ENCODE measurements at regions not wholly inside any gene's neighbourhood (a gene's known extent, or its start where the extent isn't known, plus 50 kb on each side); places are given as distances from the start of the nearest gene placed in this dataset.

DNA sequence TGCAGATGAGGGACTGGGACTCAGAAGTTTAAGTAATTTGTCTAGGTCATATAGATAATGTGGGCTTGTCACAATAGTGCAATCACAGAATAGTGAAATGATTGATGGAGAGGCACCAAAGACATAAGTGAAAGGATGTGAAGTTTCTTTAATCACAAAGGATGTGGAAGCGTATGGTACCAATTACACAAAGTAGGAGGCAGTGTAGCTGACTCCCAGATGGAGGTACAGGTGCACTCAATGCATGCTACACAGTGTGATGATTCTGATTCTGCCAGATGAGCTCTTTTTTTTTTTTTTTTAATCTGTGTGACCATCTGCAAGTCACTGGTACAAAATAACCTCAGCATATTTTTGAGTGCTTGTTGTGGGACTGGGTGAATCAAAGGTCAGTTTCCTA is 411.3 kb downstream of the SPRY1 start:
- no peak for DNase-seq (ENCODE audit: low read depth)

- no peak for DNase-seq (ENCODE audit: low read depth)
Measured at GRCh38 chr4:123809864-123810263, 413.3 kb downstream of the SPRY1 start.

DNA sequence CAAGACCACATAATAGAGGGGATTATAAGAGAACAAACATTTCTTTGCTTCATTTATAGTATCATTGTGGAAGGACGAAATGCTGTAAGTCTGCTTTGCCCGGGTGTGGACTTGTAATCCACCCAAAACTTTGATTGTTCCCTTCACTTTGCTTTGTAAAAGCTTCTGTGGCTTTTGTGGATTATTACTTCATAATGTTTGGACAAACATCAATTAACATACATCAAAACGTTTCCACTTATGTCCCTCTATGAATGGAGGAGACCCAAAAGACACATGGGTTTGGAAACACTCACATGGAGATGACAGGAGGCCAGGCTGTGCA is 415.4 kb downstream of the SPRY1 start:
- no peak for DNase-seq (ENCODE audit: low read depth)

- no peak for DNase-seq (ENCODE audit: low read depth)
Measured at GRCh38 chr4:123813901-123814300, 417.3 kb downstream of the SPRY1 start.

DNA sequence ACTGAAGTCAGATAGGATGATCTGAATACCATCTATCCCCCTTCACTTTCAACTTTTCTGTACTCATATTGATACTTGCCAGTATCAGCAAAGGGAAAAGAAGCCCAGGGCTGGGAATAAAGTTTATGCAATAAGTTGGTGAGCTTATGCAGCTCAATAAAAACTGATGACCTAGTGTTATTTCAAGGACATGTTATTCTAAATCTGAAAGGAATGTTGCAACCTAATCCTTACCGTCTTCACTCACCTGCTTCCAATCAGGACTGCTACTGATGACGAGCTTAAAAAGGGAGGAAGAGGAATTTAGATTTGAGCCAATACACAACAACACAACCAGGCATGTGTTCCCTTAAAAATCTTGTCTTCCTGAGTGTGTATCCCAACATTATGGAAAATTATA is 419.9 kb downstream of the SPRY1 start:
- no peak for DNase-seq (ENCODE audit: low read depth)

DNA sequence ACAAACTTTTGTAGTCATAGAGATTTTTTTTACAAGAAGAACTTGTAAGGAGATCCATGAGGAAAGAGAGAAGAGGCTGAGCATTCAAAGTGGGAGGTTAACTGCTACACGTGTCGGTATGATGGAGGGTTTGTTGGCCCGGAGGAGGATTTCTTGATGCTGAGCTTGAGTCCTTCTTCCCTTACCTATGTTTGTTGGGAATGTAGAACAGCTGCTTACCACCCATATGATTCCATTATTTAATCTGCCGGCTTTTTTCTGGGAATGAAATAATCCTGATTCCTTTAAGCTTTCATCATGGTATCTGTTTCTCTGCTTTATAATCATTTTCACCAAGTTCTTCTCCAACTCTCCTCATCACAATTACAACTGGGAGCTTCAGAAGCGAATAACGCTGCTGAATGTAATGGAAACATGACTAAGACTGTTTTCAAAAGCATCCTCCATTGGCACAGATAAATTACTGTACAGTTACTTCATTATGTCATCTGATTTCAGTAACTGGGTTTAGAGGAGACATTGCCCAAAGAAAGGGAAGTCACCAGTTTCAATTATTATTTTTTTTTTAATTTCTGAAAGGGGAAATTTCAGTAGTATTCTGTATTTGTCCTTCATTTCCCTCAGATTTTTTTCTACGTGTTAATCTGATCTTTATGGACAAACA is 420.6 kb downstream of the SPRY1 start:
- DNase-seq (ENCODE audit: low read depth) = no peak

DNA sequence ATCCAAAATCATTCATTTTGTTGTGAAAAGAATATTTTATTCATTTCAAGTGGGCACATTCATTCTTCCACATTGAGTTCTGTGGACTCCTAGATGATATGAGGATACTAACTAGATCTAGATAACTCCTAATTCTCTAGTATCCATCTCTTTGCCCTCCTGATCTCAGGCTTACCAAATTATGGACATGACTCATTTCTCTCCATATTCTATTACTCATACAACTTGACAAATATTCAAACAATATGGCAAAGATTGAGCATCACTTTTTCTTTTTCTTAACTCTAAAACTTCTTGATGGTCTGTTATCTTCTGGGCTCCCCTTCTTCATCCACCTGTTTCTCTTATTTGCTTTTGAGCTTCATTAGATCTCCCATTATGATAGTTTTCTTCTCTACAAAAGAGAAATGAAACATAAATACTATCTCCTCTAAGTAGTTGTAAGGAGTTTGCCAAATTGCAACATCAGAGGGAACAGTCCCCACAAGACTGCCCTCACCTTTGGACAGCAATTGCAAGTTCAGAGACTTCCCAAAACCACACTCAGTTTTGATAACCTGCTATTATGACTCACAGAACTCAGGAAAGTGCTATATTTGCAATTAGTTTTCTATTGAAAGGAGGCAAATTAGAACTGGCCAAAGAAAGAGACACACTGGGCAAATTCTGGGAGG is 422.9 kb downstream of the SPRY1 start:
- no peak for DNase-seq (ENCODE audit: low read depth)

GRCh38 chr4:123821861-123822260 is 425.3 kb downstream of the SPRY1 start:
- DNase-seq (ENCODE audit: low read depth) = no peak

DNA sequence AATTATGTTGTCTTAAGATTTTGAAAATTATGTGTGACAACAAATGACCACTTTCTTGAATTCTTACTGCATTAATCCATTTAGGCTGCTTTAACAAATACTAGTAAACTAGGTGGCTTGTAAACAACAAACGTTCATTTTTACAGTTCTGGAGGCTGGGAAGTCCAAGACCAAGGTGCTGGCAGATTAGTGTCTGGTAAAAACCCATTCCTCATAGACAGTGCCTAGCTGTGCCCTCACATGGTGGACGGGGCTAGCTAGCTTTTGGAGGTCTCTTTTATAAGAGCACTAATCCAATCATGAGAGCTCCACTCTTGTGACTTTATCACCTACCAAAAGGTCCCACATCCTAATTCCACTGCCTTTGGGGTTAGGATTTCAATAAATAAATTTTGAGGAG is 425.8 kb downstream of the SPRY1 start:
- no peak for DNase-seq (ENCODE audit: low read depth)

- no peak for DNase-seq (ENCODE audit: low read depth)
Measured at GRCh38 chr4:123823244-123823643, 426.6 kb downstream of the SPRY1 start.

- no peak for DNase-seq (ENCODE audit: low read depth)
Measured at GRCh38 chr4:123824524-123824923, 427.9 kb downstream of the SPRY1 start.

DNA sequence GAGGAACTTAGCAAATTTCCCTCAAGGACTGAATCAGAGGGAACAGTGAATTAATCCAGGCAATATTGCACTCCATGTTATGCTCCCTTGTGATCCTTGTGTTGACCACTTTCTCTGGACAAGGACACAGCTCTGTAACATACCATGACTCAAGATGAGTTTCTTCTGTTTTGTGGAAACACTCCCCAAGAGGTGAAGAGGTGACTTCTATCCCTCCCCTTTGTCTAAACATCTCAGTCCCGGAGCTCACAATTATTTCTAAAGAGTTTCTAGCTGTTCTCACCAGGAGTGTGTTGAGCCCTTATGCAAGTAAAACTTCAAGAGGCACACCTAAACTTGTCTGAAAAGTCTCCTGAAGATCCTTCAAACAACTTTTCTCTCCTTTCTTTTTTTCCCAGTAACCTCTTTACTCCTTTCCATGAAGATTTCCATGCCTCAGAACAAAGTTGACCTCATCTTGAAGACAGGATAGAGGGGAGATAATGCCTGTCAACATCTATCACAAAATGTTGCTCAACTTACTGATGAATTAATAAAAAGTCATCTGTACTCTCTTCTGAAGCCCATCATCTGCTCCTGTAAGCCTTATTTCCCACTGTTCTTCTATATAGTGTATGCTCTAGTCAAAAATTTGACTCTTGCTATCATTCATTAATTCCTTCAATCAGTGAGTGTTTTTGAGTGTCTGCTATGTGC is 429.1 kb downstream of the SPRY1 start:
- peak; percentile 51 for DNase-seq (ENCODE audit: low read depth)

DNA sequence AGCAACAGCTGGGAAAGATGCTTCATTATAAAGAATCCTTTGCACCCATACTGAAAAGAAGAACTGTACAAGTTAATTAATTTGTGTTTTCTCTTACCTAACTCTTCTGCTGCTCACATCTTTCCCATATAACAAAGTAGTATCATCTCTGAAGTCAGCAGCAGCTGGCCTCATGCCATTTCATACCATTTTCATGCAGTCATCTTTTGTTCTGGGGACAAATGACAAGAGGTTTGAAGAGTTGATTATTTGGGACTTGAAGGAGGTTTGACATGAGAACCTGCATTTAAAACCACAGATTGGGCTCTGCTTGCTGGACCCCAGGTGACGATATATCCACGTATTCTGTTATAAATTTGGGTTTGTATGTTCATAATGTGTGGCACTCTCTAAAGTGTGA is 430.3 kb downstream of the SPRY1 start:
- DNase-seq (ENCODE audit: low read depth) = peak; percentile 65

DNA sequence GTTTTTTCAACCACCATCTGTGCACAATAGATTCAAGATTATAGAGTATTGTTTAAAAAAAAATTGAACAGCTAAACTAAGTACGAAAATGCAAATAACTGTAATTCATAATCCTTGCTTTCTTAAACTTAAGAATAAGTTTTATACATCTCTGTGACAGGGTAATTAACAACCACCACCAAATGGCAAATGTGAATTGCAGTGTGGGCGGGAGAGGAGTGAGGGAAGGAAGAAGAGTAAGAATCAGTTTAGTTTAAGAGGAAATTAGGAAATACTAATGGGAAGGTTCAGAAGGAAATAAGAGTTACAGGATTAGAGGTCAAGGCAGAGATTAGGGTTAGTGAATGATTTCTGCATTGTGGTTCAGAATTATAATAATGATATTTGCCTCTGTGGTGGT is 430.9 kb downstream of the SPRY1 start:
- DNase-seq (ENCODE audit: low read depth) = no peak

DNA sequence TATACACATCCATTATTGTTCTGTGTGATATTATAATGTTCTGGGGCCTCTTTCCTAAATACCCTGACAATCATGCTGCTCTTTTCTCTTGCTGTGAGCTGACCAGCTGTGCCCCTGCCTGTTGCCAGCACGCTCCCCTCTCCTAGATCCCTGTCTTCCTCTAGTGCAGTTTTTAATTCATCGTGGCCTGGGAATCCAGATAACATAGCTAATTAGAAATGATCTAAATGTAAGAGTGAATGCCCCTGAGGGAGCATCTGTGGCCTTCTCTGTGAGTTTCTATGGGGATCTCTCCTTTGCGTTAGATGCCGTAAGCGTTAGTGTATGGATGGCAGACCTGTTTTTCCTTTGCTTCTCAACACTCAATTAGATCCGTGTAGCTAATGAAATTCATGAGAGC is 434.3 kb downstream of the SPRY1 start:
- no peak for DNase-seq (ENCODE audit: low read depth)

DNA sequence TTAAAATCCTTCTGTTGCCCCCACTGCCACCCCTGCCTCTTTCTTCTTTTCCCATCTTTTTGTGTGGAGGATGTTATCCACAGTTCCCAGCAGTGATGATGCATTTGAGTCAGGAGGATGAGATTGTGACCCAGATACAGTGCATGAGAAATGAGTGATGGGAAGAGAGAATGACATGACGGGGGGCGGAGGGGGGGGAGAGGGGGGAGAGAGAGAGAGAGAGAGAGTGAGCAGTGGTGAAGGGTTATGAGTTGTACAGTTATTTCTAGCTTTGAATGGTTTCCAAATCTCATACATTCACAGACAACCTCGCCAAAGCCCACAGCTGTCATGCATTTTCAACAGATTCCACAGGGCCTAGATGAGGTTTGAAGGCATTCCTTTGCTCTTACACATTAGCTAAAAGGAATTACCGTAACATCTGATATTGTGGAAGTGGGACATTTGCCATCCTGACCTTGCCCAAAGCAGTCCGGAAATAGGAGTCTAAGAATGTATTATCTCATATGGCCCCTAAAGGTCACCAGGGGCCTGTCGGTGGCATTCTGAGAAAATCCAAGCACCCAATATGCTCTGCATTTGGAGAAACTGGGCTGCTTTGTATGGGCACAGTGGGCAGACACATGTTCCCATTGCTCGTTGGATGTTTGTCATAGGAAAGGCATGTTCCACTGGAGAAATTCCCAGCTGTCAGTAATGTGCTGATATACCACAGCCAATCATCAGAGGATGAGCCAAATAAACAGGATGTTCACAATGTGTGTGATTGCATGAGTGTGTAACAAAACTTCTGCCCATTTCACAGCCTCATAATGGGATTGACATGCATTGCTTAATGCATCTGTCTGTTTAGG is 435.8 kb downstream of the SPRY1 start:
- DNase-seq (ENCODE audit: low read depth) = peak; percentile 99

GRCh38 chr4:123833171-123833643 is 436.6 kb downstream of the SPRY1 start:
- DNase-seq (ENCODE audit: low read depth) = peak; percentile 52

DNA sequence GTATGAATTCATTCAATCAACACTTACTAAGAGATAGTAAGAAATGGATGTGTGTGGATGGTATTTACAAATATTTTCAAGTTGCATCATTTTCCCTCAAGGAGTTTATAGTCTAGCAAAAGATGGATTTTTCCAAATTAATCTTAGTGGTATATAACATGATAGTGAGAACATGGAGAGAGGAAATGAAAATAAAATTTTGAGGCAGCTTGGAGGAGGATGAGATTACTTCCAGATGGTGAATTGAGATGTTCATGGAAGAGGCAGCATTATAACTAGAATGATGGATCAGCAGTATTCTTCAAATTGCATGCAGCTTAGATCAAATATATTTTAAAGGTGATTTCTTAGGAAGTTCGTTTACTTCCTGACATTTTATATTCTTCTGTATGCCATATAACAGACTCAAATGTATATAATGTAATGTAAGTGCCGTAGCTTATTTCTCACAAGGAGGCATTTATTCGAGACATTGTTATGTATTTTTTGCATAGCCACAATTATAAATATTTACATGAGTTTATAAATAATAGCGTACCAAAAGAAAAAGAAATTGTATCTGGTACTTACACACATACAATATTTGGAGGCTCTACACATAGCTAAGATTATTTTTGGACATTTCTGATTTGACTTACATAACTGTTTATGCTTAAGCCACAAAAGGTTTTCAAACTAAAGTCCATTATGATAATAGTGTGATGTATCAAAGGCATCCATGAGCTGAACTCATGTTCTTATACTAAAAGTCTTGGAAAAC is 439.4 kb downstream of the SPRY1 start:
- no peak for DNase-seq (ENCODE audit: low read depth)

DNA sequence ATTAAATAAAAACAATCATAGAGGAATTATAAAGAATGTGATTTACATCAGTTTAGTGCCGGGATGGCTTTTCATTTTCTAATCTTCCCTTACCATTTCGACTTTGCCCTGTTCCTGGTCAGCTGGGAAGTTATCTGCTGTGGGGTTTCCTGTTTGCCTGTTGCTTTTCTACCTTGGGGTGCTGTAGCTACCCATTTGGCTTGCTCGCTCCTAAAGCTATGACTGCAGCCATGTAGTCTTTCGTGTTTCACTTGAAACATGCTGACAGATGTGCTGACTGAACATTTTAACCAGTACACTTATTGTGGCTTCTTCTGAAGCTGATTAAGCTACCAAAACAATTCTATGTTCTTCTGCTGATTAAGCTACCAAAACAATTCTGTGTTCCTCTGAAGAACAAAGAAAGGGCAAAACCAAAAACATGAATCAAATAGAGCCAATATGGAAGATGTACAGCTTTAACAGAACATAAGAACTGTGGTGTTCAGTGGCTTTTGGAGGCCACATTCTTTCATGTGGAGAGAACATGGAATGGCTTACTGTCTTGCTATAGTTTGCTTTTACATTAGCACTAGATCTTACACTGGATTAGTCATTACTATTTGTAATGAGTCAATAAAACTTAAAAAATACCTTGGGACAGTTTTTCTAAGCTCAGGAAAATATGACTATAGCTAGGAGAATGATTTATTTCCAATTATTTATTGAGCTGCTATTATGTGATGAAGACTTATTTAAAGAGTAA is 440.4 kb downstream of the SPRY1 start:
- DNase-seq (ENCODE audit: low read depth) = no peak

DNA sequence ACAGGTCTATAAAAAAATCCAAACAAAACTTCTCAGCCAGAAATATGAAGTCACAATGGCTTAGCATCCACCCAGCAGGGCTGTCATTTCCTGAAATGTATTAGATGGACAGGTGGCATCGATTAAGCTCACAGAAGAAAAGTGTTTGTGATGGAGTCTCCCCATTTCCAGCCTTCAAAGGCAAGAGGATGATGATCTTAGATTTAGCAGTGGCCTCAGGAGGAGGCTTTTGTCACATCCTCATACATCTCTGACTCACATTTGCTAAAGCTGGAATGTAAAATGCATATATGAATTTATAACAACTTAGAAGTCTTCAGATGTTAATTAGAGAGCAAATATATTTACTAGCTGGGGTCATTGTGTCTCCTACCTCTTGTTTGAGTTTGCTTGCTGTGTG is 441.9 kb downstream of the SPRY1 start:
- DNase-seq (ENCODE audit: low read depth) = no peak

GRCh38 chr4:123840197-123840596 is 443.6 kb downstream of the SPRY1 start:
- DNase-seq (ENCODE audit: low read depth) = no peak
